ENCODE measurements at regions not wholly inside any gene's neighbourhood (a gene's known extent, or its start where the extent isn't known, plus 50 kb on each side); places are given as distances from the start of the nearest gene placed in this dataset.

DNA sequence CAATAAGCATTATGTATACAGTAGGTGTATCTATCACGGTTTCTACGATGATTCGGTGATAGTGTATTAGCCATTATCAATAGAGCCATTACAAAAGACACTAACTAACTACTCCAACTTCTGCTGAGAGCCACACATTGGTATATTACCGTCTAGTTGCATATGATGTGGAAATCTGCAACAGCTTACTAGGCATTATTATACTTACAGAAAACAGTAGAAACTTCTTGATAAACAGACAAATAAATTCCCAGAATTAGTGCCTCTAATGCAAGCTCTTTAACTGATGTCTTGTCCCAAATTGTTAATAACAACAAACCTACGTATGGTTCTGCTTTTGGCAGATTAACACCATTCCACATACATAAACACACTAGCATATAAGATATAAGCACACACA lies 1923.0 kb upstream of the PIK3C3 start:
- ChIA-PET POLR2A (no interaction called here), CTCF (no interaction called here)

DNA sequence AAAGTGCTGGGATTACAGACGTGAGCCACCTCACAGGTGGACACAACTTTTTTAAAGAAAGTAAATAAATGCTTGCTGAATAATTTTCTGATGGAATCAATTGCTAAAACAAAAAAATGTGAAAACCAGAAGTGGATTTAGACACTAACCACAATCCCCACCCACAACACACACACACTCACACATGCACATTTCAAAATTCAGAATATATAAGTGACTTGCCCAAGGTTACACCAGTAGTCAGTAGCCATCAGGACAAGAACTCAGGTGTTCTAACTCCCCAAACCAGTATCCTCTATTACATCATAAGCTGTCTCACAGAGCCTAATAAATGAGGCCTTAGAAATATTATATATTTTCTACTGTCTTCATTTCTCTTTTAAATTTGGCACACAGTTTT lies 1923.6 kb upstream of the PIK3C3 start:
- ChIA-PET CTCF (no interaction called here), POLR2A (no interaction called here)
- TF ChIP-seq SP1 (IDR thresholded peaks at IDR 0.05) = no peak
- no peak for TF ChIP-seq FOXK2 (IDR thresholded peaks at IDR 0.05)
- TF ChIP-seq TARDBP (IDR thresholded peaks at IDR 0.05) = no peak
- TF ChIP-seq ZNF384 (IDR thresholded peaks at IDR 0.05) = no peak
- no peak for TF ChIP-seq ELF4 (IDR thresholded peaks at IDR 0.05)
- no peak for TF ChIP-seq NFRKB (IDR thresholded peaks at IDR 0.05)
- TF ChIP-seq BHLHE40 (IDR thresholded peaks at IDR 0.05; ENCODE audit: borderline replicate concordance) = no peak
- TF ChIP-seq SUZ12 (IDR thresholded peaks at IDR 0.05) = no peak
- TF ChIP-seq LEF1 (IDR thresholded peaks at IDR 0.05; ENCODE audit: borderline replicate concordance) = no peak
- no peak for DNase-seq (ENCODE audit: extremely low spot score)

More for the DNA sequence above, 1923.0 kb upstream of the PIK3C3 start:
- DNase-seq (ENCODE audit: extremely low spot score) = no peak
- no peak for TF ChIP-seq HDGF (IDR thresholded peaks at IDR 0.05; ENCODE audit: borderline replicate concordance)

DNA sequence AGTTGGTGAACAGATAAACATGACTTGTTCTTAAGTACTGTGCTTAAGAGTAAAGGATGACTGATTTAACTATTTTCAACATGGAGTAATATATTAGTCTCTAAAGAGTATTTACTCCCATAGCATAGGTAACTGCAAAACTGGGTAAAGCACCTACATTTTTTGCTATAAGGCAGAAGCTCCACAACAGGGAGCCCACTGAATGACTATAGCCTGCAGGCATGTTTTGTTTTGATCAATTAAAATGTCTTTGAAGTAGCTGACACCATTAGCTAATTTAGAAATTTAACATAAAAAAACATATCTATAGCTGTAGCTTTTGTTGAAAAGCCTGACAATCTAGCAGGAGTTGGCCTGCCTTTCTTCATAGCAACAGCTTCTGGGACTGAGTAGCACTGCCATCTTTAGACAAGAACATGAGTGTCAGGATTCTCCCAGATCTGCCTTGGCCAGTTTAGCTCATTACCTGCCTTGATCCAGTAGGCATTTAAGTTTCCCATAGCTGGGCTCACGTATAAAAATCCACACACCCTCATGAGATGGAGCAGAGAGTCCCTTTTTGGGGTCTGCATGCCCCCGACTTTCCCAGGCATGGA lies 1935.1 kb upstream of the PIK3C3 start:
- no peak for DNase-seq (ENCODE audit: extremely low spot score)
- CTCF ChIA-PET = no interaction called here
- TF ChIP-seq LEF1 (IDR thresholded peaks at IDR 0.05; ENCODE audit: borderline replicate concordance) (no peak), ZNF384 (IDR thresholded peaks at IDR 0.05) (no peak), BHLHE40 (IDR thresholded peaks at IDR 0.05; ENCODE audit: borderline replicate concordance) (no peak), CTBP1 (IDR thresholded peaks at IDR 0.05; ENCODE audit: borderline replicate concordance) (no peak), L3MBTL2 (conservative IDR thresholded peaks at IDR 0.05) (no peak), FOXK2 (IDR thresholded peaks at IDR 0.05) (no peak), TARDBP (IDR thresholded peaks at IDR 0.05) (no peak), FOXM1 (IDR thresholded peaks at IDR 0.05; ENCODE audit: borderline replicate concordance) (no peak), SUZ12 (IDR thresholded peaks at IDR 0.05) (no peak), ELF4 (IDR thresholded peaks at IDR 0.05) (no peak), ARNT (IDR thresholded peaks at IDR 0.05) (no peak), SP1 (IDR thresholded peaks at IDR 0.05) (no peak), FOXA1 (IDR thresholded peaks at IDR 0.05) (no peak), NFRKB (IDR thresholded peaks at IDR 0.05) (no peak)
- TF ChIP-seq, protein P1, sequence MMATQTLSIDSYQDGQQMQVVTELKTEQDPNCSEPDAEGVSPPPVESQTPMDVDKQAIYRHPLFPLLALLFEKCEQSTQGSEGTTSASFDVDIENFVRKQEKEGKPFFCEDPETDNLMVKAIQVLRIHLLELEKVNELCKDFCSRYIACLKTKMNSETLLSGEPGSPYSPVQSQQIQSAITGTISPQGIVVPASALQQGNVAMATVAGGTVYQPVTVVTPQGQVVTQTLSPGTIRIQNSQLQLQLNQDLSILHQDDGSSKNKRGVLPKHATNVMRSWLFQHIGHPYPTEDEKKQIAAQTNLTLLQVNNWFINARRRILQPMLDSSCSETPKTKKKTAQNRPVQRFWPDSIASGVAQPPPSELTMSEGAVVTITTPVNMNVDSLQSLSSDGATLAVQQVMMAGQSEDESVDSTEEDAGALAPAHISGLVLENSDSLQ (IDR thresholded peaks at IDR 0.05) = no peak
- POLR2A ChIA-PET = no interaction called here

DNA sequence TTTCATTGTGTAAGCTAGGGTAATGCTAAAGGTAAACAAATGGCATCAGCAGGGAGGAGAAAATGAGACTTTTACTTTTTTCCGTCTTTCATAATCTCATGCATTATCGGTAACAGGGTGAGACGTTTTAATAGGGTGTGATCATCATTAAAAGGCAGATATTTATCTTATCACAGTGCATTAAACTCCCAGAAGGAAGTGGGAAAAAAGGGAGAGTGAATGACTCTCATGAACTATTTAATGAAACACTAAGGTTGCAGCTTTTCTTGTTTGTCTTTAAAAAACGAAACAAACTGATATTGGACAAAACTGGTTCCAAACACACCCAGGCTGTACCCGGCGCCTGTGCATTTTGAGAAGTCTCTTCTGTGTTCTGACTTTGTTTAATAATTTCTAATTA lies 1936.8 kb upstream of the PIK3C3 start:
- CTCF ChIA-PET = no interaction called here
- DNase-seq (ENCODE audit: extremely low spot score) = no peak
- POLR2A ChIA-PET = no interaction called here
- no peak for TF ChIP-seq FOXK2 (IDR thresholded peaks at IDR 0.05)
- no peak for TF ChIP-seq L3MBTL2 (conservative IDR thresholded peaks at IDR 0.05)
- no peak for TF ChIP-seq CTBP1 (IDR thresholded peaks at IDR 0.05; ENCODE audit: borderline replicate concordance)
- TF ChIP-seq SUZ12 (IDR thresholded peaks at IDR 0.05) = no peak
- TF ChIP-seq SP1 (IDR thresholded peaks at IDR 0.05) = no peak
- TF ChIP-seq ELF4 (IDR thresholded peaks at IDR 0.05) = no peak
- TF ChIP-seq HDGF (IDR thresholded peaks at IDR 0.05; ENCODE audit: borderline replicate concordance) = no peak
- TF ChIP-seq ZNF384 (IDR thresholded peaks at IDR 0.05) = no peak
- no peak for TF ChIP-seq ARNT (IDR thresholded peaks at IDR 0.05)
- TF ChIP-seq, protein P1 (IDR thresholded peaks at IDR 0.05) = no peak
- TF ChIP-seq TARDBP (IDR thresholded peaks at IDR 0.05) = no peak
- no peak for TF ChIP-seq BHLHE40 (IDR thresholded peaks at IDR 0.05; ENCODE audit: borderline replicate concordance)
- TF ChIP-seq LEF1 (IDR thresholded peaks at IDR 0.05; ENCODE audit: borderline replicate concordance) = no peak
- TF ChIP-seq FOXM1 (IDR thresholded peaks at IDR 0.05; ENCODE audit: borderline replicate concordance) = no peak
- TF ChIP-seq FOXA1 (IDR thresholded peaks at IDR 0.05) = no peak
- TF ChIP-seq NFRKB (IDR thresholded peaks at IDR 0.05) = no peak

DNA sequence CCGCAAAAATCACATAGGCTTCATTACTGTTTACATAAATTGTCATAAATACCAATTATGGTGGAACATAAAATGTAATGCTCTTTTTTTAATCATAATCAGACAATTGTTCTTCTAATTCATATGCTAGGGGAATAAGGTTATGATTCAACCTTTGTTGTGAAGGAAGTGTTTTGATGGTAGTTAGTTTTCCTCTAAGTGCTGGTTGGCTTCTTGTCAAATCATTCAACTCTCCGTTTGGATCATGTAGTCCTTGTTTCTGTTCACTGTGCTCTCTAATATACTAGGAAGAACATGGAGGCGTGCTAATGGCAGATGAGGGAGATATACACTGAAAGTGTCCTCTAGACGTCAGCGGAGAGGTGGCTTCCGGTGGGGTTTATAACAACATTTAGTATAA lies 1938.0 kb upstream of the PIK3C3 start:
- ChIA-PET POLR2A (no interaction called here), CTCF (no interaction called here)
- TF ChIP-seq FOXA1 (IDR thresholded peaks at IDR 0.05) (no peak), NFRKB (IDR thresholded peaks at IDR 0.05) (no peak), BHLHE40 (IDR thresholded peaks at IDR 0.05; ENCODE audit: borderline replicate concordance) (no peak), SUZ12 (IDR thresholded peaks at IDR 0.05) (no peak), HDGF (IDR thresholded peaks at IDR 0.05; ENCODE audit: borderline replicate concordance) (no peak), CTBP1 (IDR thresholded peaks at IDR 0.05; ENCODE audit: borderline replicate concordance) (no peak), L3MBTL2 (conservative IDR thresholded peaks at IDR 0.05) (no peak), ELF4 (IDR thresholded peaks at IDR 0.05) (no peak), ZNF384 (IDR thresholded peaks at IDR 0.05) (no peak), FOXM1 (IDR thresholded peaks at IDR 0.05; ENCODE audit: borderline replicate concordance) (no peak), ARNT (IDR thresholded peaks at IDR 0.05) (no peak)
- TF ChIP-seq, protein P1 (IDR thresholded peaks at IDR 0.05) = no peak
- no peak for DNase-seq (ENCODE audit: extremely low spot score)

DNA sequence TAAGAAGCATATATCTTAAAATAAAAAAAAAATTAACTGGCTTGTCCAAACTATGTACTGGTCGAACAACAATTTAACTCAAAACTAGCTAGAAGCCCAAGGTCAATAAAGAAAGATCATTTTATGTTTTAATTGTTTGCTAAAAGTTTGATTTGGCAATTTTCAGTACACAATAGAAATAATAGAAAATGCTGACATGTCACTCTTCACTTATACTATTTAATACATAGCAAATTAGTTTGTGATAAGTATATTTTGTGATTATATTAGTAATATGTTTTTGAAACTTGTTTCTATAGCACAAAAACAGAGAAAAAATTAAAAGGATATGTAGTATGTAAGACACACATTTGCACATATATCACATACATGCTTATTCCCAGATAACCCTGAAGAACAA lies 1938.6 kb upstream of the PIK3C3 start:
- CTCF ChIA-PET = no interaction called here
- no peak for DNase-seq (ENCODE audit: extremely low spot score)
- TF ChIP-seq ARNT (IDR thresholded peaks at IDR 0.05) = no peak
- POLR2A ChIA-PET = no interaction called here

Measured in HEK293T (cell line).